H1 (cell line): ENCODE measurements at regions not wholly inside any gene's neighbourhood (a gene's known extent, or its start where the extent isn't known, plus 50 kb on each side); places are given as distances from the start of the nearest gene placed in this dataset.

Experiments used
- BRCA1 ChIP-seq: IDR thresholded peaks from 2 replicates; pipeline ENCODE4 v1.6.1; 2012; ENCODE audit warnings: low read depth, low read length, improper control_type of control experiment
- FOSL1 ChIP-seq: IDR thresholded peaks from 2 replicates; pipeline ENCODE4 v1.6.1; 2011; ENCODE audit warnings: mild to moderate bottlenecking, low read depth, low read length, moderate library complexity; ENCODE audit not compliant: insufficient read depth
- MAFK ChIP-seq: IDR thresholded peaks from 2 replicates; pipeline ENCODE4 v1.6.1; 2012; ENCODE audit warnings: low read depth, mild to moderate bottlenecking, improper control_type of control experiment, low read length
- PHF8 ChIP-seq: fragments of 200-600 bp; sonication (generic); conservative IDR thresholded peaks from 2 replicates; pipeline ENCODE4 v1.7.1; 2012; ENCODE audit warnings: low read depth, mild to moderate bottlenecking, inconsistent platforms, low read length, moderate library complexity
- SIRT6 ChIP-seq: IDR thresholded peaks from one replicate; pipeline ENCODE4 v1.7.1; 2012; ENCODE audit warnings: low read length, inconsistent platforms
- SP2 ChIP-seq: IDR thresholded peaks from 2 replicates; pipeline ENCODE4 v1.6.1; 2012; ENCODE audit warnings: mild to moderate bottlenecking, low read length, inconsistent platforms

DNA sequence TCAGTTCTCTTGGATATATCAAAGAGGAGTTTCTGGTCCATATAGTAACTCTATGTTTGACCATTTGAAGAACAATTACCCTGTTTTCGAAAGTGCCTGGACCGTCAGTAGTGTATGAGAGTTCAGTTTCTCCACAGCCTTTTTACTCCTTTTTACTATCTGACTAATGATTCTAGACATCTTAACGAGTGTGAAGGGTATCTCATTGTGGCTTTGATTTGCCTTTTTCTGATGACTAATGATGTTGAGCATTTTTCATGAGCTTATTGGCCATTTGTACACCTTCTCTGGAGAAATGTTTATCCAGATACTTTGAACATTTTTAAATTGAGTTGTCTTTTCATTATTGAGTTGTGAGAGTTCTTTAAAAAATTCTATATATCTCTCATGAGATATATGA, 114.9 kb upstream of the ATXN1 start (continued):
- no peak for TF ChIP-seq PHF8
- no peak for TF ChIP-seq SIRT6
- TF ChIP-seq SP2, result no peak
- no peak for TF ChIP-seq FOSL1
- no peak for TF ChIP-seq MAFK
- no peak for TF ChIP-seq BRCA1
- TF ChIP-seq, all 59 proteins: peak for 0
